Activated CD4-positive, alpha-beta T cell treated with anti-CD3 and anti-CD28 coated beads, Interleukin-2, amount 10 ng/mL, durations not matched to agents 24 days and 14 days (primary cell): ENCODE measurements at regions not wholly inside any gene's neighbourhood (a gene's known extent, or its start where the extent isn't known, plus 50 kb on each side); places are given as distances from the start of the nearest gene placed in this dataset.

Source experiments
- DNase-seq: peaks from one replicate; pipeline ENCODE4 v3.0.0; 2022
- H3K27ac Mint-ChIP-seq: one replicate; pipeline ENCODE4 v1.8.0; 2022; ENCODE audit warnings: mild to moderate bottlenecking, mixed read lengths
- H3K27me3 Mint-ChIP-seq: one replicate; pipeline ENCODE4 v1.8.0; 2022; ENCODE audit warnings: mixed read lengths
- H3K36me3 Mint-ChIP-seq: one replicate; pipeline ENCODE4 v1.8.0; 2022; ENCODE audit warnings: low read depth, mild to moderate bottlenecking, mixed read lengths
- H3K4me1 Mint-ChIP-seq: one replicate; pipeline ENCODE4 v1.8.0; 2021; ENCODE audit warnings: mixed read lengths
- H3K4me3 Mint-ChIP-seq: one replicate; pipeline ENCODE4 v1.8.0; 2022; ENCODE audit warnings: mild to moderate bottlenecking, moderate library complexity, mixed read lengths
- H3K9me3 Mint-ChIP-seq: one replicate; pipeline ENCODE4 v1.8.0; 2021; ENCODE audit warnings: mixed read lengths
- intact Hi-C: fragments of 100-400 bp; cut with micrococcal nuclease; formaldehyde crosslinking; loops from one replicate; pipeline ENCODE4 v1.15.1; 2023

DNA sequence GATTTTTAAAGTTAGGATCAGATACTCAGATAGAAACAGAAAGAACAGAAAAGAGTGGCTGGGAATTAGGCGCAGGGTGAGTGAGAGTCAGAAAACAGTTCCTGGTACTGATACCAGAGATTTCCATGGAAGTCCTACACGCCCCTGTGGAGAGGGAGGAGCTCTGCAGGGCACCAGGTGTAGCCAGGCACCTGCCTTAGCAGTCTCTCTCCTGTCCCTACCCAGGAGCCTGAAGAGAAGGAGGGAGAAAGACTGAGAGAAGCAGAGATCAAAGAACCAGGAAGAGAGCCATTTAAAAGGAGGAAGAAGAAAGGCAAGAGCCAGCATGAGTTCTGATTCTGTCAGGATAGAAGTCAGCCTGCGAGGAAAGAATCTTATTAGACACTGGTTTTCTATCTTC, 65.0 kb downstream of the CBLN1 start:
- intact Hi-C loops: no loop called here
- DNase-seq: no peak
- Mint-ChIP-seq H3K9me3 (no peaks in the 10 kb centered on the region), H3K4me1 (no peaks in the 10 kb centered on the region), H3K36me3 (no peaks in the 10 kb centered on the region), H3K27me3 (no peaks in the 10 kb centered on the region), H3K27ac (no peak overlapping the region), H3K4me3 (no peak overlapping the region)

DNA sequence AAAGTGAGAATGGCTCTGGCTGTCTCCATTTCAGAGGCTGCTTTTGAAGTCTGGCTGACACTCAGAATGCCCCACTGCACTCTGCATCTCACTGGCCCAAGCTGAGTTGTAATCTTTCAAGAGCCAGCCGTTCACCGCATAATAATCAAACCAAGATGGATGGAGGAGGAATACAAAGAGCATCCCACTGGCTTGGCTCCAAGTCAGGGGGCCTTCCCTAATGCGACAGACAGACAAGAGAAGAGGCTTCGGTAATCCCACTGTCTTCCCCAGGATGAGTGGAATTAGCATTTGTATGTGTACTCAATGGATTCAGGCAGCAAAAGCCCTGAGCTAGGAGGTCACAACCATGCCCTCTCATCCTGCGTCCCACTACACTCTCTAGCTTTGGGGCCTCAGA, 68.0 kb downstream of the CBLN1 start:
- Mint-ChIP-seq H3K27me3 (no peaks in the 10 kb centered on the region), H3K36me3 (no peaks in the 10 kb centered on the region), H3K4me1 (no peaks in the 10 kb centered on the region), H3K27ac (no peak overlapping the region), H3K4me3 (no peak overlapping the region), H3K9me3 (no peaks in the 10 kb centered on the region)
- intact Hi-C loops: no loop called here
- no peak for DNase-seq

DNA sequence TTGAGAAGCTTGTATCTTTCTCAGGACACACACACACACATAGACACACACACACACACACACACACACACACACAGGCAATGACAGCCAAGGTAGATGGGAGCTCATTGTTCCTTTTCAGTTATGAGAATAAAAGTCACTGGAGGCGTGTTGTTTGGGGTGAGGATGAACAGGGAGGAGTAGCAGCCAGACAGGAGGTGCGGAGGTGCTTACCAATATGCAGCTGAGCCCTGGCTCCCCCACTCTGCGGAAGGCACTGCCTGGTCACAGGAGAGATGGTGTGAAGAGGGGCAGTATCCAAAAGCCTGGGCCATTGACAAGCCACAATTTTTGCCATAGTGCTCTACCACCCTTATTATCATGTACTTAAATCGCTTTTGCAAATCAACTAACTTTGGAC, 77.4 kb downstream of the CBLN1 start:
- intact Hi-C loops: no loop called here
- Mint-ChIP-seq H3K4me3 (no peak overlapping the region), H3K27ac (no peak overlapping the region)

DNA sequence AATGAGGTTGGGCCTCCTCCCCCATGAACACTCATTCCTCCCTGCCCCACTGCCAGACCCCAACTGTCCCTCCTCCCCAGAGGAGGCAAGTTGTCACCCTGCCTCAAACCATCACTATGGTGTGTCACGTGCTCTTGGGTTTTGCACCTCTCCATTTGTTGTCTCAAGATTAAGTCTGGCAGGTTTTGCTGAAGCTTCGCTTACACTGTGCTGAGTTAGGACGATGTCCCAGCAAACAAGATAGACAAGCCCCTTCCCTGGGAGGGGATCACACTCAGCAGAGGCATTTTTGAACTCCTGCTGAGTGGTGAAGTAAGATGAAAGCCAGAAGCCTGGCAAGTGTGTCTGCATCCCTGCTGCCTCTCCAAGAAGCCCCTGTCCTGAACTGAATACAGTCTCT, 78.3 kb downstream of the CBLN1 start:
- intact Hi-C loops: no loop called here
- DNase-seq: no peak
- Mint-ChIP-seq H3K4me3 (no peak overlapping the region), H3K27ac (no peak overlapping the region), H3K36me3 (no peaks in the 10 kb centered on the region), H3K4me1 (no peaks in the 10 kb centered on the region), H3K9me3 (no peaks in the 10 kb centered on the region), H3K27me3 (no peaks in the 10 kb centered on the region)

More for the DNA sequence above, 77.4 kb downstream of the CBLN1 start:
- H3K9me3 Mint-ChIP-seq: no peaks in the 10 kb centered on the region
- no peaks in the 10 kb centered on the region for H3K4me1 Mint-ChIP-seq
- no peak for DNase-seq
- H3K27me3 Mint-ChIP-seq: no peaks in the 10 kb centered on the region
- no peaks in the 10 kb centered on the region for H3K36me3 Mint-ChIP-seq

- H3K36me3 Mint-ChIP-seq: no peaks in the 10 kb centered on the region
- DNase-seq: no peak
Observed at GRCh38 chr16:49201118-49201517, 80.5 kb downstream of the CBLN1 start.

GRCh38 chr16:49200223-49200820, 81.3 kb downstream of the CBLN1 start:
- Mint-ChIP-seq H3K4me1 (no peaks in the 10 kb centered on the region), H3K36me3 (no peaks in the 10 kb centered on the region), H3K4me3 (no peak overlapping the region), H3K9me3 (no peaks in the 10 kb centered on the region), H3K27me3 (no peaks in the 10 kb centered on the region), H3K27ac (no peak overlapping the region)
- DNase-seq: no peak
- intact Hi-C loops: no loop called here

More at GRCh38 chr16:49201118-49201517, 80.5 kb downstream of the CBLN1 start:
- no peak overlapping the region for H3K27ac Mint-ChIP-seq
- no peaks in the 10 kb centered on the region for H3K4me1 Mint-ChIP-seq
- no peak overlapping the region for H3K4me3 Mint-ChIP-seq
- no peaks in the 10 kb centered on the region for H3K9me3 Mint-ChIP-seq
- H3K27me3 Mint-ChIP-seq: no peaks in the 10 kb centered on the region
- intact Hi-C loops: no loop called here

GRCh38 chr16:49195237-49195548, 86.4 kb downstream of the CBLN1 start:
- no peak for DNase-seq
- Mint-ChIP-seq H3K27me3 (no peaks in the 10 kb centered on the region), H3K4me3 (no peak overlapping the region), H3K27ac (no peak overlapping the region), H3K36me3 (no peaks in the 10 kb centered on the region), H3K9me3 (no peaks in the 10 kb centered on the region), H3K4me1 (no peaks in the 10 kb centered on the region)
- intact Hi-C loops: no loop called here

DNA sequence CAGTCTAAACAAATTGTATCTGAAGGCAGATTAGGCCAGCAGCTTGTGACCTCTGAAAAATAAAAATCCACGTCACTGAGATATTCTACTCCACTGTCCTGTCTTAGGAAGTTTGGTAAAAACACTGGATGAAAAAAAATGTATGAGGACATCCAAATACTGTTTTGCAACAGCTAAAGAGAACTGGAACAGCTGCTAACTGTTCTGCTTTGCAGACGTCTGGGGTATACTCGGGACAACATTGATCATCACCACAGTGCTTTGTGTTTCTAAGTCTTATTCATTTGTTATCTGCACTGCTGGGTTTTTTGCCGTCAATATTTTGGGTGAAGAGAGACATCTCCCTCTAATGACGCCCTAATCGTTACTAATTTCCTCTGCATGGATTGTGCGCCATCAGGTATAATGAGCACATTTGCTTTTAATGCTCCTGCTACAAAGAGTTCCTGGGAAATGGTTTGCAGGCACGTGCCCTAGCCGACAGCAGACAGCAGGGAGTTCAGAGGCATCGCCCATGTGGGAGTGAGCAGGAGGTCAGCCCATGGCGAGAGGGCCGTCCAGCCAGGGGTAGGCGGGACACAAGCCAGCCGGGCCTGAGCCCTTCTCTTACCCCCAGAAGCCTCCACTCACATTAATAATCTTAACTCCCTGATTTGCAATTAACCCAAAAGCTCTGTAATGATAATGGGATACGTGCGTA, 87.0 kb downstream of the CBLN1 start:
- intact Hi-C loops: no loop called here
- Mint-ChIP-seq H3K27me3 (no peaks in the 10 kb centered on the region), H3K9me3 (no peaks in the 10 kb centered on the region), H3K36me3 (no peaks in the 10 kb centered on the region), H3K4me3 (no peak overlapping the region), H3K27ac (no peak overlapping the region), H3K4me1 (no peaks in the 10 kb centered on the region)
- no peak for DNase-seq

GRCh38 chr16:49193596-49193995, 88.0 kb downstream of the CBLN1 start:
- Mint-ChIP-seq H3K27ac (no peak overlapping the region), H3K9me3 (no peaks in the 10 kb centered on the region), H3K4me3 (no peak overlapping the region), H3K4me1 (no peaks in the 10 kb centered on the region), H3K36me3 (no peaks in the 10 kb centered on the region), H3K27me3 (no peaks in the 10 kb centered on the region)
- intact Hi-C loops: no loop called here
- no peak for DNase-seq

GRCh38 chr16:49189286-49189685, 92.4 kb downstream of the CBLN1 start:
- no peaks in the 10 kb centered on the region for H3K4me1 Mint-ChIP-seq
- no peaks in the 10 kb centered on the region for H3K9me3 Mint-ChIP-seq
- intact Hi-C loops: no loop called here
- no peaks in the 10 kb centered on the region for H3K36me3 Mint-ChIP-seq
- DNase-seq: no peak
- H3K4me3 Mint-ChIP-seq: no peak overlapping the region
- no peaks in the 10 kb centered on the region for H3K27me3 Mint-ChIP-seq
- H3K27ac Mint-ChIP-seq: no peak overlapping the region

DNA sequence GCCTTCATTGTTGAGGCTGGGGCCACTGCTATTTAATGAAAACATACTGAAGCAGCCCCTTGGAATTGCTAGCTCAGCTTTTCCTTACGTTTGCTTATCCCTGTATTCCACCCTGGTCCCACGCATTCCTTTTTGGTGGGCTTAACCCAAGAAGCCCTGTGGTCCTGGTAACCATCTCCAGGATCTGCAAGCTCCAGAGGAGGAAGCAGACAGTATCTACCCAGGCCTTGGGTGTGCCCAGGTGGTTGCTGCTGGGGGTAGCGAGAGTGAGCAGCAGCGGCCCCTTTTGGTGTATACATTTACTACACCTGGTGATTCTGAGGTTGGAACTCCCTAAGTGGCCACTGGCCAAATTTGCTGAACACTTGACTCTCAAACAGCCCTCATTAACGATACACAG, 97.7 kb downstream of the CBLN1 start:
- DNase-seq: no peak
- no peaks in the 10 kb centered on the region for H3K4me1 Mint-ChIP-seq
- peaks cover 2% of the 10 kb centered on the region for H3K27me3 Mint-ChIP-seq
- no peak overlapping the region for H3K27ac Mint-ChIP-seq
- intact Hi-C loops: no loop called here
- no peak overlapping the region for H3K4me3 Mint-ChIP-seq
- no peaks in the 10 kb centered on the region for H3K36me3 Mint-ChIP-seq
- H3K9me3 Mint-ChIP-seq: no peaks in the 10 kb centered on the region

GRCh38 chr16:49181791-49182518, 99.7 kb downstream of the CBLN1 start:
- intact Hi-C loops: no loop called here
- Mint-ChIP-seq H3K36me3 (no peaks in the 10 kb centered on the region), H3K27ac (no peak overlapping the region)

GRCh38 chr16:49179714-49180330, 101.8 kb downstream of the CBLN1 start:
- no peak for DNase-seq
- H3K27me3 Mint-ChIP-seq: peaks cover 2% of the 10 kb centered on the region
- intact Hi-C loops: no loop called here
- no peak overlapping the region for H3K27ac Mint-ChIP-seq
- no peak overlapping the region for H3K4me3 Mint-ChIP-seq
- H3K9me3 Mint-ChIP-seq: no peaks in the 10 kb centered on the region
- H3K4me1 Mint-ChIP-seq: no peaks in the 10 kb centered on the region
- no peaks in the 10 kb centered on the region for H3K36me3 Mint-ChIP-seq

More at GRCh38 chr16:49181791-49182518, 99.7 kb downstream of the CBLN1 start:
- H3K27me3 Mint-ChIP-seq: peaks cover 2% of the 10 kb centered on the region
- H3K9me3 Mint-ChIP-seq: no peaks in the 10 kb centered on the region
- H3K4me1 Mint-ChIP-seq: no peaks in the 10 kb centered on the region
- no peak for DNase-seq
- H3K4me3 Mint-ChIP-seq: no peak overlapping the region

DNA sequence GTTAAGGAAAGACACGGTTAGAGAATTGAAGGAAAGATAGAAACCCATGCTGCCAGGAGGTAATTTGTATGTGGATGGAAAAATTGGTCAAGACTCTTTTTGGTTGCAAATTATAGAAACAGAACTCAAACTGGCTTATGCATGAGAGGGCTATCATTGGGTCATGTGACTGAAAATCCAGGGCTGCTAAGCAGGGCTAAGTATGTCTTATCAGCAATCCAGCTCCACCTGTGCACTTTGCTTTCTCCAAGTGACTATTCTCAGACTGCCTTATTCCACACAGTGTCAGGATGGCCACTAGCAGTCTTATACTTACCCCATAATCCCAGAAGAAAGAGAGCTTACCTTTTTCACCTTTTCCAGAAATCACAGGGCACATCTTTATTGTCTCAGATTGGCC, 113.5 kb downstream of the CBLN1 start:
- Mint-ChIP-seq H3K4me3 (no peak overlapping the region), H3K9me3 (no peaks in the 10 kb centered on the region), H3K27ac (no peak overlapping the region), H3K4me1 (no peaks in the 10 kb centered on the region), H3K27me3 (no peaks in the 10 kb centered on the region), H3K36me3 (no peaks in the 10 kb centered on the region)
- DNase-seq: no peak
- intact Hi-C loops: no loop called here
